Activated T-helper 1 cell treated with anti-CD3 and anti-CD28 coated beads, Interleukin-12 subunit alpha, Interleukin-12 subunit beta, Interleukin-2, Interleukin-4 antibody, amounts not matched to agents 30 ng/mL and 10 ng/mL and 1 ng/mL, durations not matched to agents 14 hours and 24 hours and 36 hours (primary cell): ENCODE measurements at regions not wholly inside any gene's neighbourhood (a gene's known extent, or its start where the extent isn't known, plus 50 kb on each side); places are given as distances from the start of the nearest gene placed in this dataset.

ENCODE experiments used
- DNase-seq: peaks from one replicate; pipeline ENCODE4 v3.0.0; 2021; ENCODE audit warnings: low spot score
- H3K27ac Mint-ChIP-seq: one replicate; pipeline ENCODE4 v1.8.0; 2021; ENCODE audit warnings: mild to moderate bottlenecking, mixed read lengths
- H3K27me3 Mint-ChIP-seq: one replicate; pipeline ENCODE4 v1.8.0; 2022; ENCODE audit warnings: mild to moderate bottlenecking, moderate library complexity, mixed read lengths; ENCODE audit not compliant: insufficient read depth
- H3K36me3 Mint-ChIP-seq: one replicate; pipeline ENCODE4 v1.8.0; 2021; ENCODE audit warnings: low read depth, mixed read lengths
- H3K4me1 Mint-ChIP-seq: one replicate; pipeline ENCODE4 v1.8.0; 2021; ENCODE audit warnings: low read depth, mixed read lengths
- H3K4me3 Mint-ChIP-seq: one replicate; pipeline ENCODE4 v1.8.0; 2021; ENCODE audit warnings: mild to moderate bottlenecking, moderate library complexity, mixed read lengths
- H3K9me3 Mint-ChIP-seq: one replicate; pipeline ENCODE4 v1.8.0; 2021; ENCODE audit warnings: mixed read lengths
- intact Hi-C: fragments of 100-400 bp; cut with micrococcal nuclease; formaldehyde crosslinking; loops from one replicate; pipeline ENCODE4 v1.15.1; 2024

- intact Hi-C loops: no loop called here
- Mint-ChIP-seq H3K27ac (no peak overlapping the region), H3K4me1 (no peaks in the 10 kb centered on the region), H3K27me3 (no peaks in the 10 kb centered on the region), H3K36me3 (no peaks in the 10 kb centered on the region), H3K4me3 (no peak overlapping the region), H3K9me3 (no peaks in the 10 kb centered on the region)
- no peak for DNase-seq
Observed at GRCh38 chrX:5829469-5829868, 399.2 kb downstream of the NLGN4X start.

GRCh38 chrX:5829060-5829459, 399.6 kb downstream of the NLGN4X start:
- no peaks in the 10 kb centered on the region for H3K9me3 Mint-ChIP-seq
- intact Hi-C loops: no loop called here
- no peak for DNase-seq
- H3K36me3 Mint-ChIP-seq: no peaks in the 10 kb centered on the region
- H3K27me3 Mint-ChIP-seq: no peaks in the 10 kb centered on the region
- H3K27ac Mint-ChIP-seq: no peak overlapping the region
- no peaks in the 10 kb centered on the region for H3K4me1 Mint-ChIP-seq
- no peak overlapping the region for H3K4me3 Mint-ChIP-seq

- intact Hi-C loops: no loop called here
- Mint-ChIP-seq H3K27me3 (no peaks in the 10 kb centered on the region), H3K9me3 (no peaks in the 10 kb centered on the region), H3K27ac (no peak overlapping the region), H3K4me1 (no peaks in the 10 kb centered on the region), H3K36me3 (no peaks in the 10 kb centered on the region), H3K4me3 (no peak overlapping the region)
- no peak for DNase-seq
Observed at GRCh38 chrX:5823903-5824302, 404.8 kb downstream of the NLGN4X start.

- Mint-ChIP-seq H3K27me3 (no peaks in the 10 kb centered on the region), H3K27ac (no peak overlapping the region), H3K9me3 (no peaks in the 10 kb centered on the region), H3K4me3 (no peak overlapping the region), H3K36me3 (no peaks in the 10 kb centered on the region), H3K4me1 (no peaks in the 10 kb centered on the region)
- no peak for DNase-seq
- intact Hi-C loops: no loop called here
Observed at GRCh38 chrX:5810636-5811035, 418.0 kb downstream of the NLGN4X start.

GRCh38 chrX:5807181-5807580, 421.5 kb downstream of the NLGN4X start:
- H3K4me3 Mint-ChIP-seq: no peak overlapping the region
- intact Hi-C loops: no loop called here
- no peaks in the 10 kb centered on the region for H3K4me1 Mint-ChIP-seq

GRCh38 chrX:5802391-5802790, 426.3 kb downstream of the NLGN4X start:
- DNase-seq: no peak
- H3K9me3 Mint-ChIP-seq: peaks cover 9% of the 10 kb centered on the region
- H3K4me1 Mint-ChIP-seq: no peaks in the 10 kb centered on the region
- no peaks in the 10 kb centered on the region for H3K36me3 Mint-ChIP-seq
- intact Hi-C loops: no loop called here
- H3K4me3 Mint-ChIP-seq: no peak overlapping the region
- no peak overlapping the region for H3K27ac Mint-ChIP-seq
- H3K27me3 Mint-ChIP-seq: no peaks in the 10 kb centered on the region

More at GRCh38 chrX:5807181-5807580, 421.5 kb downstream of the NLGN4X start:
- Mint-ChIP-seq H3K27me3 (no peaks in the 10 kb centered on the region), H3K27ac (no peak overlapping the region), H3K9me3 (peaks cover 4% of the 10 kb centered on the region), H3K36me3 (no peaks in the 10 kb centered on the region)
- DNase-seq: no peak

GRCh38 chrX:5791721-5792120, 436.9 kb downstream of the NLGN4X start:
- no peaks in the 10 kb centered on the region for H3K4me1 Mint-ChIP-seq
- H3K27me3 Mint-ChIP-seq: no peaks in the 10 kb centered on the region
- intact Hi-C loops: no loop called here
- peaks cover 4% of the 10 kb centered on the region for H3K9me3 Mint-ChIP-seq
- DNase-seq: no peak
- no peak overlapping the region for H3K27ac Mint-ChIP-seq
- no peak overlapping the region for H3K4me3 Mint-ChIP-seq
- no peaks in the 10 kb centered on the region for H3K36me3 Mint-ChIP-seq

- Mint-ChIP-seq H3K27me3 (no peaks in the 10 kb centered on the region), H3K27ac (no peak overlapping the region), H3K9me3 (peaks cover 4% of the 10 kb centered on the region), H3K4me1 (no peaks in the 10 kb centered on the region), H3K36me3 (no peaks in the 10 kb centered on the region), H3K4me3 (no peak overlapping the region)
- intact Hi-C loops: no loop called here
- DNase-seq: no peak
Observed at GRCh38 chrX:5788910-5789309, 439.8 kb downstream of the NLGN4X start.

GRCh38 chrX:5780821-5781220, 447.8 kb downstream of the NLGN4X start:
- Mint-ChIP-seq H3K9me3 (no peaks in the 10 kb centered on the region), H3K36me3 (no peaks in the 10 kb centered on the region), H3K27me3 (no peaks in the 10 kb centered on the region), H3K27ac (no peak overlapping the region), H3K4me3 (no peak overlapping the region), H3K4me1 (no peaks in the 10 kb centered on the region)
- intact Hi-C loops: no loop called here
- DNase-seq: no peak

GRCh38 chrX:5775846-5776430, 452.7 kb downstream of the NLGN4X start:
- H3K36me3 Mint-ChIP-seq: no peaks in the 10 kb centered on the region
- no peak overlapping the region for H3K27ac Mint-ChIP-seq
- no peaks in the 10 kb centered on the region for H3K9me3 Mint-ChIP-seq
- no peak for DNase-seq
- H3K4me3 Mint-ChIP-seq: no peak overlapping the region
- no peaks in the 10 kb centered on the region for H3K4me1 Mint-ChIP-seq
- no peaks in the 10 kb centered on the region for H3K27me3 Mint-ChIP-seq
- intact Hi-C loops: no loop called here

GRCh38 chrX:5774446-5774845, 454.2 kb downstream of the NLGN4X start:
- no peaks in the 10 kb centered on the region for H3K4me1 Mint-ChIP-seq
- intact Hi-C loops: no loop called here

GRCh38 chrX:5771441-5771840, 457.2 kb downstream of the NLGN4X start:
- Mint-ChIP-seq H3K4me1 (no peaks in the 10 kb centered on the region), H3K4me3 (no peak overlapping the region), H3K9me3 (no peaks in the 10 kb centered on the region), H3K27me3 (no peaks in the 10 kb centered on the region), H3K36me3 (no peaks in the 10 kb centered on the region), H3K27ac (no peak overlapping the region)
- intact Hi-C loops: no loop called here
- DNase-seq: no peak

More at GRCh38 chrX:5774446-5774845, 454.2 kb downstream of the NLGN4X start:
- no peaks in the 10 kb centered on the region for H3K27me3 Mint-ChIP-seq
- no peaks in the 10 kb centered on the region for H3K9me3 Mint-ChIP-seq
- no peak overlapping the region for H3K4me3 Mint-ChIP-seq
- DNase-seq: no peak
- H3K27ac Mint-ChIP-seq: no peak overlapping the region
- no peaks in the 10 kb centered on the region for H3K36me3 Mint-ChIP-seq

- H3K27ac Mint-ChIP-seq: no peak overlapping the region
- no peaks in the 10 kb centered on the region for H3K4me1 Mint-ChIP-seq
- intact Hi-C loops: no loop called here
- H3K4me3 Mint-ChIP-seq: no peak overlapping the region
- no peaks in the 10 kb centered on the region for H3K27me3 Mint-ChIP-seq
- no peak for DNase-seq
- H3K36me3 Mint-ChIP-seq: no peaks in the 10 kb centered on the region
- H3K9me3 Mint-ChIP-seq: peaks cover 4% of the 10 kb centered on the region
Observed at GRCh38 chrX:5756616-5757015, 472.1 kb downstream of the NLGN4X start.

GRCh38 chrX:5753291-5753690, 475.4 kb downstream of the NLGN4X start:
- intact Hi-C loops: no loop called here
- H3K4me1 Mint-ChIP-seq: no peaks in the 10 kb centered on the region
- no peak overlapping the region for H3K4me3 Mint-ChIP-seq
- no peaks in the 10 kb centered on the region for H3K36me3 Mint-ChIP-seq
- DNase-seq: no peak
- H3K9me3 Mint-ChIP-seq: peaks cover 4% of the 10 kb centered on the region
- H3K27me3 Mint-ChIP-seq: no peaks in the 10 kb centered on the region
- no peak overlapping the region for H3K27ac Mint-ChIP-seq
